H1 (cell line): ENCODE measurements at regions not wholly inside any gene's neighbourhood (a gene's known extent, or its start where the extent isn't known, plus 50 kb on each side); places are given as distances from the start of the nearest gene placed in this dataset.
"Not testable (repeated sequence)": the region's sequence is repeated elsewhere in the genome, so short reads cannot be mapped to it uniquely, and the experiment has no call there.

Source experiments
- CTCF ChIA-PET: fragments of 300-600 bp; sonication (Branson Sonifier 250); formaldehyde crosslinking; loops from one replicate; lab custom pipeline; 2021; ENCODE audit not compliant: partially characterized antibody; lab: Charles Lee
- POLR2A ChIA-PET: fragments of 300-600 bp; sonication (Branson Sonifier 250); formaldehyde crosslinking; loops from one replicate; lab custom pipeline; 2021; ENCODE audit warnings: inconsistent platforms; ENCODE audit not compliant: partially characterized antibody; lab: Charles Lee
- DNase-seq, 2 experiments: peaks; one replicate each; pipeline versions ENCODE4 v3.0.0 to v3.0.0-alpha.2; 2010 to 2022; ENCODE audit warnings: low spot score in 2 of 2, low read depth in 1 of 2, mixed read lengths in 1 of 2
- FAIRE-seq: peaks from 2 replicates; lab custom pipeline; 2011; peaks lifted over from hg19 to GRCh38; lab: Jason Lieb, UNC
- H2AFZ ChIP-seq: 2 replicates; pipeline ENCODE4 v1.8.1; 2012; ENCODE audit warnings: low read length, inconsistent platforms
- H2AK5ac ChIP-seq: 2 replicates; pipeline ENCODE4 v1.6.1; 2013; ENCODE audit warnings: low read depth, low read length
- H2BK120ac ChIP-seq: replicated peaks from 2 replicates; pipeline ENCODE3; 2013; ENCODE audit warnings: low read depth, low read length, inconsistent platforms
- H2BK12ac ChIP-seq: 2 replicates; pipeline ENCODE4 v1.6.1; 2013; ENCODE audit warnings: low read depth, low read length
- H2BK15ac ChIP-seq: 2 replicates; pipeline ENCODE4 v1.6.1; 2013; ENCODE audit warnings: low read length
- H2BK20ac ChIP-seq: 2 replicates; pipeline ENCODE4 v1.6.1; 2013; ENCODE audit warnings: low read length
- H2BK5ac ChIP-seq: 2 replicates; pipeline ENCODE4 v1.6.1; 2013; ENCODE audit warnings: low read depth, low read length
- H3K14ac ChIP-seq: 2 replicates; pipeline ENCODE4 v1.6.1; 2013; ENCODE audit warnings: inconsistent platforms; ENCODE audit not compliant: insufficient read length
- H3K18ac ChIP-seq: 2 replicates; pipeline ENCODE4 v1.6.1; 2013; ENCODE audit warnings: low read length; ENCODE audit errors: extremely low read depth
- H3K23ac ChIP-seq: 2 replicates; pipeline ENCODE4 v1.6.1; 2013; ENCODE audit warnings: inconsistent platforms; ENCODE audit not compliant: insufficient read length
- H3K23me2 ChIP-seq: 2 replicates; pipeline ENCODE4 v1.6.1; 2013; ENCODE audit warnings: low read depth, low read length
- H3K27ac ChIP-seq: 2 replicates; pipeline ENCODE4 v1.6.1; 2011; ENCODE audit warnings: low read depth, low read length, inconsistent platforms
- H3K27me3 ChIP-seq, 4 experiments: replicated peaks in 1 of 4; 1 replicate in 1 of 4; 2 replicates in 3 of 4; pipeline versions ENCODE4 v1.6.1 to v1.8.1; 2011 to 2013; ENCODE audit warnings: low read length in 3 of 4, mild to moderate bottlenecking in 3 of 4, inconsistent platforms in 2 of 4, mixed read lengths in 2 of 4, moderate library complexity in 1 of 4; ENCODE audit not compliant: control insufficient read depth in 3 of 4, insufficient read depth in 3 of 4; ENCODE audit errors: extremely low read depth in 1 of 4
- H3K36me3 ChIP-seq, 4 experiments: 2 replicates each; pipeline versions ENCODE4 v1.6.1 to v1.8.1; 2011 to 2013; ENCODE audit warnings: mild to moderate bottlenecking in 4 of 4, low read length in 3 of 4, moderate library complexity in 2 of 4, control low read depth in 1 of 4, inconsistent platforms in 1 of 4; ENCODE audit not compliant: insufficient read depth in 4 of 4, control insufficient read depth in 2 of 4
- H3K4ac ChIP-seq: replicated peaks from 2 replicates; pipeline ENCODE3; 2013; ENCODE audit warnings: low read length, low read depth, mixed read lengths, inconsistent platforms; ENCODE audit not compliant: insufficient read length
- H3K4me1 ChIP-seq, 4 experiments: replicated peaks in 1 of 4; 1 replicate in 1 of 4; 2 replicates in 3 of 4; pipeline versions ENCODE4 v1.6.1 to v1.8.1; 2011 to 2013; ENCODE audit warnings: low read length in 3 of 4, inconsistent platforms in 2 of 4, mixed read lengths in 1 of 4; ENCODE audit not compliant: insufficient read depth in 4 of 4, control insufficient read depth in 3 of 4
- H3K4me2 ChIP-seq, 2 experiments: 2 replicates each; pipeline versions ENCODE4 v1.6.1 to v1.8.1; 2011 to 2013; ENCODE audit warnings: low read depth in 2 of 2, low read length in 2 of 2, control low read depth in 1 of 2, inconsistent platforms in 1 of 2, mild to moderate bottlenecking in 1 of 2; ENCODE audit not compliant: insufficient read depth in 1 of 2
- H3K4me3 ChIP-seq, 4 experiments: fragments of 200-600, 300-600 bp in 1 of 4; sonication (generic), shearing (Covaris generic), sonication (Bioruptor Twin) in 1 of 4; 2 replicates each; pipeline versions ENCODE4 v1.5.1 to v1.8.1; 2011 to 2016; ENCODE audit warnings: low read length in 4 of 4, low read depth in 3 of 4, control low read depth in 2 of 4, inconsistent platforms in 2 of 4, mild to moderate bottlenecking in 2 of 4, mixed read lengths in 1 of 4, moderate library complexity in 1 of 4; ENCODE audit not compliant: insufficient read depth in 2 of 4; ENCODE audit errors: extremely low read depth in 1 of 4
- H3K56ac ChIP-seq: replicated peaks from 2 replicates; pipeline ENCODE3; 2013; ENCODE audit warnings: low read depth, mild to moderate bottlenecking, mixed read lengths, low read length, inconsistent platforms; ENCODE audit not compliant: insufficient read length
- H3K79me1 ChIP-seq: 2 replicates; pipeline ENCODE4 v1.6.1; 2013; ENCODE audit warnings: low read depth, low read length, control low read depth
- H3K79me2 ChIP-seq, 2 experiments: 2 replicates each; pipeline versions ENCODE4 v1.6.1 to v1.8.1; 2012 to 2013; ENCODE audit warnings: low read length in 2 of 2, mild to moderate bottlenecking in 2 of 2, inconsistent platforms in 1 of 2; ENCODE audit not compliant: insufficient read depth in 2 of 2, control insufficient read depth in 1 of 2
- H3K9ac ChIP-seq, 4 experiments: replicated peaks in 1 of 4; 1 replicate in 1 of 4; 2 replicates in 3 of 4; pipeline versions ENCODE4 v1.6.1 to v1.8.1; 2011 to 2013; ENCODE audit warnings: low read depth in 3 of 4, low read length in 3 of 4, control low read depth in 2 of 4, mild to moderate bottlenecking in 2 of 4, moderate library complexity in 2 of 4, inconsistent platforms in 1 of 4; ENCODE audit errors: extremely low read depth in 1 of 4
- H3K9me3 ChIP-seq, 2 experiments: 2 replicates each; pipeline versions ENCODE4 v1.6.1 to v1.8.1; 2012 to 2013; ENCODE audit warnings: mild to moderate bottlenecking in 2 of 2, moderate library complexity in 2 of 2, control low read depth in 1 of 2, inconsistent platforms in 1 of 2, low read depth in 1 of 2, low read length in 1 of 2, mixed read lengths in 1 of 2; ENCODE audit not compliant: insufficient read depth in 2 of 2
- H4K20me1 ChIP-seq, 2 experiments: replicated peaks in 1 of 2; 2 replicates each; pipeline versions ENCODE3 to v1.8.1; 2011 to 2013; ENCODE audit warnings: inconsistent platforms in 2 of 2, low read length in 2 of 2, mild to moderate bottlenecking in 1 of 2; ENCODE audit not compliant: insufficient read depth in 2 of 2, control insufficient read depth in 1 of 2
- H4K5ac ChIP-seq: 2 replicates; pipeline ENCODE4 v1.6.1; 2013; ENCODE audit warnings: low read length, low read depth, mixed read lengths, inconsistent platforms; ENCODE audit not compliant: insufficient read length
- H4K8ac ChIP-seq: 2 replicates; pipeline ENCODE4 v1.8.0; 2013; ENCODE audit warnings: mild to moderate bottlenecking, moderate library complexity, low read length, inconsistent platforms; ENCODE audit not compliant: insufficient read depth; ENCODE audit errors: extremely low read depth
- H4K91ac ChIP-seq: replicated peaks from 2 replicates; pipeline ENCODE3; 2013; ENCODE audit warnings: low read length, mixed read lengths, inconsistent platforms; ENCODE audit not compliant: insufficient read length
- WGBS, 2 experiments: shearing (Covaris generic) in 1 of 2; methylation state at CpG; one replicate each; pipeline versions ENCODE4 v1.1.6 to v1.1.7; 2013 to 2015; ENCODE audit warnings: low lambda C conversion rate in 2 of 2, mixed read lengths in 2 of 2, inconsistent platforms in 1 of 2, low coverage in 1 of 2, missing lambda C conversion rate in 1 of 2; ENCODE audit not compliant: insufficient replicate concordance in 2 of 2, insufficient coverage in 1 of 2, insufficient read length in 1 of 2; ENCODE audit errors: extremely low coverage in 1 of 2, missing lambda C conversion rate in 1 of 2; 5-methylcytosine and 5-hydroxymethylcytosine counted together

GRCh38 chr21:8443093-8443492, 2078.3 kb upstream of the TPTE start:
- not testable (repeated sequence) for H3K14ac ChIP-seq, H2BK20ac ChIP-seq

GRCh38 chr21:8449807-8450206, 2071.6 kb upstream of the TPTE start:
- H3K27ac ChIP-seq, H2BK15ac ChIP-seq, H3K56ac ChIP-seq, H2AK5ac ChIP-seq, H3K23me2 ChIP-seq, H4K20me1 ChIP-seq, H3K4me3 ChIP-seq, H4K5ac ChIP-seq, H3K4me1 ChIP-seq, H3K79me2 ChIP-seq, H4K91ac ChIP-seq, CTCF ChIA-PET, H3K9me3 ChIP-seq, DNase-seq, H3K14ac ChIP-seq, POLR2A ChIA-PET, H3K23ac ChIP-seq, H4K8ac ChIP-seq, H3K4me2 ChIP-seq, H3K4ac ChIP-seq, H3K79me1 ChIP-seq, H3K27me3 ChIP-seq, FAIRE-seq, H3K36me3 ChIP-seq, H2BK20ac ChIP-seq, H2BK120ac ChIP-seq, H2BK12ac ChIP-seq, H3K9ac ChIP-seq, H2AFZ ChIP-seq, H3K18ac ChIP-seq, H2BK5ac ChIP-seq: not testable (repeated sequence)
- WGBS, 2 experiments: no CpG with 5 or more reads among the region's 18 CpGs

More at GRCh38 chr21:8443093-8443492, 2078.3 kb upstream of the TPTE start:
- H4K20me1 ChIP-seq, H3K27ac ChIP-seq, H2BK5ac ChIP-seq, H2BK12ac ChIP-seq, H3K36me3 ChIP-seq, H3K56ac ChIP-seq, H3K79me2 ChIP-seq, H3K4me3 ChIP-seq, FAIRE-seq, H4K8ac ChIP-seq, H2BK15ac ChIP-seq, H3K23ac ChIP-seq, DNase-seq, H3K9ac ChIP-seq, CTCF ChIA-PET, H4K91ac ChIP-seq, H2AK5ac ChIP-seq, H3K79me1 ChIP-seq, H3K18ac ChIP-seq, H2BK120ac ChIP-seq, POLR2A ChIA-PET, H3K4ac ChIP-seq, H2AFZ ChIP-seq, H3K4me2 ChIP-seq, H3K9me3 ChIP-seq, H3K4me1 ChIP-seq, H3K27me3 ChIP-seq, H4K5ac ChIP-seq, H3K23me2 ChIP-seq: not testable (repeated sequence)
- no CpG with 5 or more reads among the region's 54 CpGs for WGBS, 2 experiments
